Nephron (organoid): ENCODE measurements at regions not wholly inside any gene's neighbourhood (a gene's known extent, or its start where the extent isn't known, plus 50 kb on each side); places are given as distances from the start of the nearest gene placed in this dataset.

Source experiments
- H3K27ac Mint-ChIP-seq, 3 experiments: 2 replicates each; pipeline ENCODE4 v1.8.0; 2020; ENCODE audit warnings: mixed read lengths in 3 of 3, mild to moderate bottlenecking in 2 of 3, moderate library complexity in 1 of 3
- H3K27me3 Mint-ChIP-seq: 2 replicates; pipeline ENCODE4 v1.8.0; 2021; ENCODE audit warnings: low read depth, mild to moderate bottlenecking, moderate library complexity, mixed read lengths
- H3K36me3 Mint-ChIP-seq: 2 replicates; pipeline ENCODE4 v1.8.0; 2020; ENCODE audit warnings: low read depth, mixed read lengths
- H3K4me1 Mint-ChIP-seq: 2 replicates; pipeline ENCODE4 v1.8.0; 2020; ENCODE audit warnings: mixed read lengths
- H3K4me3 Mint-ChIP-seq, 3 experiments: 2 replicates each; pipeline ENCODE4 v1.8.0; 2020; ENCODE audit warnings: mild to moderate bottlenecking in 3 of 3, mixed read lengths in 3 of 3, moderate library complexity in 2 of 3
- H3K9me3 Mint-ChIP-seq: 2 replicates; pipeline ENCODE4 v1.8.0; 2020; ENCODE audit warnings: mixed read lengths
- CTCF ChIP-seq, 3 experiments: fragments of 200-600 bp; sonication (generic); IDR thresholded peaks; one replicate each; pipeline ENCODE4 v1.5.0; 2021; ENCODE audit warnings: antibody characterized with exemption in 3 of 3; ENCODE audit not compliant: unreplicated experiment in 3 of 3

GRCh38 chr3:25904206-25904605, 114.3 kb downstream of the OXSM start:
- Mint-ChIP-seq H3K9me3 (no peaks in the 10 kb centered on the region), H3K36me3 (no peaks in the 10 kb centered on the region), H3K4me3 (no peak overlapping the region), H3K27me3 (peaks cover 5% of the 10 kb centered on the region), H3K4me1 (peaks cover 22% of the 10 kb centered on the region), H3K27ac (peak overlapping the region in 1 of 3 experiments; percentile 5)
- TF ChIP-seq CTCF (IDR thresholded peaks at IDR 0.05; ENCODE audit: unreplicated experiment in 3 of 3) = peak; percentile 24 to 41 (median 30)

- H3K27me3 Mint-ChIP-seq = peaks cover 5% of the 10 kb centered on the region
- H3K4me1 Mint-ChIP-seq = peaks cover 22% of the 10 kb centered on the region
- no peaks in the 10 kb centered on the region for H3K9me3 Mint-ChIP-seq
- no peak overlapping the region for H3K4me3 Mint-ChIP-seq
- no peak overlapping the region for H3K27ac Mint-ChIP-seq
- no peak for TF ChIP-seq CTCF (IDR thresholded peaks at IDR 0.05; ENCODE audit: unreplicated experiment in 3 of 3)
- no peaks in the 10 kb centered on the region for H3K36me3 Mint-ChIP-seq
These were observed 116.4 kb downstream of the OXSM start for GRCh38 chr3:25906132-25906906.

- no peaks in the 10 kb centered on the region for H3K36me3 Mint-ChIP-seq
- no peak for TF ChIP-seq CTCF (IDR thresholded peaks at IDR 0.05; ENCODE audit: unreplicated experiment in 3 of 3)
- H3K9me3 Mint-ChIP-seq = no peaks in the 10 kb centered on the region
These were observed 117.2 kb downstream of the OXSM start for GRCh38 chr3:25907081-25907480.

GRCh38 chr3:25910105-25910504, 120.2 kb downstream of the OXSM start:
- H3K9me3 Mint-ChIP-seq = no peaks in the 10 kb centered on the region
- H3K36me3 Mint-ChIP-seq = no peaks in the 10 kb centered on the region
- no peak overlapping the region for H3K4me3 Mint-ChIP-seq
- H3K27ac Mint-ChIP-seq = no peak overlapping the region
- TF ChIP-seq CTCF (IDR thresholded peaks at IDR 0.05; ENCODE audit: unreplicated experiment in 3 of 3) = no peak
- no peaks in the 10 kb centered on the region for H3K4me1 Mint-ChIP-seq
- H3K27me3 Mint-ChIP-seq = peaks cover 5% of the 10 kb centered on the region

More at GRCh38 chr3:25907081-25907480, 117.2 kb downstream of the OXSM start:
- peaks cover 5% of the 10 kb centered on the region for H3K27me3 Mint-ChIP-seq
- H3K4me1 Mint-ChIP-seq = peaks cover 18% of the 10 kb centered on the region
- H3K4me3 Mint-ChIP-seq = no peak overlapping the region
- H3K27ac Mint-ChIP-seq = no peak overlapping the region

- Mint-ChIP-seq H3K4me3 (no peak overlapping the region), H3K9me3 (no peaks in the 10 kb centered on the region), H3K36me3 (no peaks in the 10 kb centered on the region)
These were observed 121.1 kb downstream of the OXSM start for GRCh38 chr3:25910997-25911396.

More at GRCh38 chr3:25910997-25911396, 121.1 kb downstream of the OXSM start:
- peaks cover under 1% of the 10 kb centered on the region for H3K27me3 Mint-ChIP-seq
- no peak overlapping the region for H3K27ac Mint-ChIP-seq
- TF ChIP-seq CTCF (IDR thresholded peaks at IDR 0.05; ENCODE audit: unreplicated experiment in 3 of 3) = peak in 2 of 3 experiments; percentile 15 to 20
- no peaks in the 10 kb centered on the region for H3K4me1 Mint-ChIP-seq
